SH-SY5Y (cell line): ENCODE measurements at regions not wholly inside any gene's neighbourhood (a gene's known extent, or its start where the extent isn't known, plus 50 kb on each side); places are given as distances from the start of the nearest gene placed in this dataset.

Experiments used
- GATA2 ChIP-seq: IDR thresholded peaks from 2 replicates; pipeline ENCODE4 v1.6.1; 2011; ENCODE audit warnings: mild to moderate bottlenecking, low read depth, low read length
- GATA3 ChIP-seq: IDR thresholded peaks from 2 replicates; pipeline ENCODE4 v1.6.1; 2011; ENCODE audit warnings: low read depth, mild to moderate bottlenecking, low read length, moderate library complexity

GRCh38 chr3:77786216-77786615, 746.3 kb downstream of the ROBO2 start:
- no peak for TF ChIP-seq GATA2
- no peak for TF ChIP-seq GATA3
